RWPE2 (cell line): ENCODE measurements at regions not wholly inside any gene's neighbourhood (a gene's known extent, or its start where the extent isn't known, plus 50 kb on each side); places are given as distances from the start of the nearest gene placed in this dataset.

ENCODE experiments used
- ATAC-seq: fragments of 200-7000 bp; cut with Tn5 transposase; 3 replicates; pipeline ENCODE4 v1.9.1; 2021; ENCODE audit warnings: low read depth
- DNase-seq: peaks from one replicate; pipeline ENCODE4 v3.0.0-alpha.2; 2020; ENCODE audit warnings: low spot score
- H3K27ac ChIP-seq: fragments of 450-650 bp; 2 replicates; pipeline ENCODE4 v1.5.1; 2017; ENCODE audit warnings: mild to moderate bottlenecking; ENCODE audit not compliant: poor library complexity, severe bottlenecking
- H3K27me3 ChIP-seq: fragments of 250-450 bp; sonication (Bioruptor Pico); 2 replicates; pipeline ENCODE4 v1.5.1; 2021; ENCODE audit warnings: mild to moderate bottlenecking, moderate library complexity; ENCODE audit not compliant: insufficient read depth, poor library complexity, severe bottlenecking
- H3K36me3 ChIP-seq: fragments of 250-450 bp; sonication (Bioruptor Pico); 2 replicates; pipeline ENCODE4 v1.5.1; 2020; ENCODE audit warnings: low read depth, mild to moderate bottlenecking, moderate library complexity
- H3K4me1 ChIP-seq: fragments of 250-450 bp; sonication (Bioruptor Pico); 2 replicates; pipeline ENCODE4 v1.5.1; 2021; ENCODE audit warnings: mild to moderate bottlenecking, moderate library complexity; ENCODE audit not compliant: insufficient read depth, poor library complexity, severe bottlenecking
- H3K4me3 ChIP-seq: fragments of 250-450 bp; sonication (Bioruptor Pico); 2 replicates; pipeline ENCODE4 v1.5.1; 2021; ENCODE audit warnings: mild to moderate bottlenecking, moderate library complexity; ENCODE audit not compliant: severe bottlenecking
- H3K9me3 ChIP-seq: fragments of 250-450 bp; sonication (Bioruptor Pico); 2 replicates; pipeline ENCODE4 v1.5.1; 2021; ENCODE audit warnings: mild to moderate bottlenecking, moderate library complexity; ENCODE audit not compliant: severe bottlenecking
- CTCF ChIP-seq: fragments of 450-650 bp; IDR thresholded peaks from one replicate; pipeline ENCODE4 v1.5.1; 2017; ENCODE audit warnings: mild to moderate bottlenecking, moderate library complexity; ENCODE audit not compliant: poor library complexity, severe bottlenecking

DNA sequence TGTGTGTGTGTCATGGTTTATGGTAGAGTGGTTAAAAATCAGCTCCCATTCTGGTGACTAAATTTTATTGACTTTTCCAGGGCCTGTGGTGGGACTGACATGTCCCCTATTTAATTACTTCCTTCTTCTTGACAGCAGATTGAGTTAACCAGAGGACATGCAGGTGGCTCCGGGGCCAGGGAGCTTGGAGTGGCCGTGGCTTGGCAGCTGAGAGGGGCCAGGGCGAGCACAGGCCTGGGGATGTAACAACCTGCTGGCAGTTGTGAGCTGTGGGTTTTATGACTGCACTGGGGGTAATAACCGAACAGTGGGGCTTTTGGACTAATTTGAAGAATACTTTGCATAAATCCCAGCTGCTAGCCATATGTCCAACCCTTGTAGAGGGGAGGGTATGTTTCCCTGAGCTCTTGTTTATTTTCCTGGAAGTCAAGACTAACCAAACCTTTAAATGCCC is 186.0 kb downstream of the MID1IP1 start:
- ATAC-seq: no peak
- Histone ChIP-seq H3K27ac (no peak overlapping the region), H3K4me1 (no peaks in the 10 kb centered on the region), H3K27me3 (no peaks in the 10 kb centered on the region), H3K9me3 (no peaks in the 10 kb centered on the region), H3K36me3 (no peaks in the 10 kb centered on the region), H3K4me3 (no peak overlapping the region)
- no peak for TF ChIP-seq CTCF
- no peak for DNase-seq

- TF ChIP-seq CTCF: no peak
- Histone ChIP-seq H3K4me3 (no peak overlapping the region), H3K9me3 (no peaks in the 10 kb centered on the region), H3K27me3 (no peaks in the 10 kb centered on the region), H3K36me3 (no peaks in the 10 kb centered on the region), H3K4me1 (no peaks in the 10 kb centered on the region), H3K27ac (no peak overlapping the region)
- no peak for DNase-seq
- ATAC-seq: no peak
These were observed 187.0 kb downstream of the MID1IP1 start for GRCh38 chrX:38988301-38988700.

- no peaks in the 10 kb centered on the region for H3K36me3 ChIP-seq
- no peak for ATAC-seq
- H3K9me3 ChIP-seq: no peaks in the 10 kb centered on the region
- DNase-seq: no peak
- no peaks in the 10 kb centered on the region for H3K4me1 ChIP-seq
- TF ChIP-seq CTCF: no peak
- no peaks in the 10 kb centered on the region for H3K27me3 ChIP-seq
- H3K27ac ChIP-seq: no peak overlapping the region
- H3K4me3 ChIP-seq: no peak overlapping the region
These were observed 187.8 kb downstream of the MID1IP1 start for GRCh38 chrX:38989076-38989475.

GRCh38 chrX:38991656-38992440 is 190.6 kb downstream of the MID1IP1 start:
- no peaks in the 10 kb centered on the region for H3K4me1 ChIP-seq
- ATAC-seq (peak; percentile 40; the same call in 1 of the 3 replicates), DNase-seq (no peak)
- no peaks in the 10 kb centered on the region for H3K27me3 ChIP-seq
- H3K4me3 ChIP-seq: no peak overlapping the region
- H3K36me3 ChIP-seq: no peaks in the 10 kb centered on the region
- no peaks in the 10 kb centered on the region for H3K9me3 ChIP-seq
- no peak overlapping the region for H3K27ac ChIP-seq
- no peak for TF ChIP-seq CTCF

GRCh38 chrX:38992441-38993096 is 191.3 kb downstream of the MID1IP1 start:
- Histone ChIP-seq H3K9me3 (no peaks in the 10 kb centered on the region), H3K4me1 (no peaks in the 10 kb centered on the region), H3K36me3 (no peaks in the 10 kb centered on the region), H3K27me3 (no peaks in the 10 kb centered on the region), H3K27ac (no peak overlapping the region), H3K4me3 (no peak overlapping the region)
- ATAC-seq (no peak), DNase-seq (no peak)
- TF ChIP-seq CTCF: no peak
